ENCODE measurements at regions not wholly inside any gene's neighbourhood (a gene's known extent, or its start where the extent isn't known, plus 50 kb on each side); places are given as distances from the start of the nearest gene placed in this dataset.
A peak's percentile ranks its signal among the peaks of the same experiment; 100 is the strongest.

GRCh38 chr4:38213083-38213805 is 253.0 kb downstream of the PTTG2 start:
- Histone ChIP-seq H3K27me3 (no peaks in the 10 kb centered on the region), H3K9me3 (no peaks in the 10 kb centered on the region), H3K4me1 (peaks cover 0 to 5% (median 0%) of the 10 kb centered on the region in 4 donors), H3K4me3 (no peak overlapping the region), H3K27ac (no peak overlapping the region), H3K36me3 (no peaks in the 10 kb centered on the region)
- TF ChIP-seq POLR2A (IDR thresholded peaks at IDR 0.05), result no peak
- no peak for TF ChIP-seq CTCF (IDR thresholded peaks at IDR 0.05)
- no peak for DNase-seq

- Histone ChIP-seq H3K9me3 (no peaks in the 10 kb centered on the region), H3K4me1 (peaks cover 0 to 14% (median 1%) of the 10 kb centered on the region in 4 donors), H3K4me3 (no peak overlapping the region), H3K36me3 (no peaks in the 10 kb centered on the region), H3K27ac (peak overlapping the region in 3 of 4 donors; percentile 62 to 90 (median 75)), H3K27me3 (no peaks in the 10 kb centered on the region)
- TF ChIP-seq POLR2A (IDR thresholded peaks at IDR 0.05), result no peak
- no peak for TF ChIP-seq CTCF (IDR thresholded peaks at IDR 0.05)
- DNase-seq, result no peak
Measured at GRCh38 chr4:38222892-38223291, 262.7 kb downstream of the PTTG2 start.

GRCh38 chr4:38223306-38223705 is 263.1 kb downstream of the PTTG2 start:
- Histone ChIP-seq H3K4me3 (no peak overlapping the region), H3K4me1 (peaks cover 0 to 14% (median 1%) of the 10 kb centered on the region in 4 donors), H3K9me3 (no peaks in the 10 kb centered on the region), H3K27ac (peak overlapping the region in 3 of 4 donors; percentile 62 to 90 (median 75)), H3K36me3 (no peaks in the 10 kb centered on the region), H3K27me3 (no peaks in the 10 kb centered on the region)
- DNase-seq, result no peak
- TF ChIP-seq POLR2A (IDR thresholded peaks at IDR 0.05) (no peak), CTCF (IDR thresholded peaks at IDR 0.05) (no peak)

- Histone ChIP-seq H3K9me3 (no peaks in the 10 kb centered on the region), H3K27ac (peak overlapping the region in 3 of 4 donors; percentile 62 to 90 (median 75)), H3K4me1 (peaks cover 0 to 14% (median 1%) of the 10 kb centered on the region in 4 donors), H3K4me3 (peak overlapping the region in 1 of 4 donors; percentile 1), H3K36me3 (no peaks in the 10 kb centered on the region), H3K27me3 (no peaks in the 10 kb centered on the region)
- TF ChIP-seq POLR2A (IDR thresholded peaks at IDR 0.05), result no peak
- peak in 1 of 3 donors; percentile 57 for DNase-seq
Measured at GRCh38 chr4:38223782-38224236, 263.6 kb downstream of the PTTG2 start.

GRCh38 chr4:38224850-38225249 is 264.7 kb downstream of the PTTG2 start:
- TF ChIP-seq CTCF (IDR thresholded peaks at IDR 0.05), result no peak
- no peak for TF ChIP-seq POLR2A (IDR thresholded peaks at IDR 0.05)
- no peaks in the 10 kb centered on the region for H3K27me3 ChIP-seq
- H3K9me3 ChIP-seq, result no peaks in the 10 kb centered on the region
- DNase-seq, result no peak
- no peaks in the 10 kb centered on the region for H3K36me3 ChIP-seq
- H3K4me3 ChIP-seq, result no peak overlapping the region
- peak overlapping the region in 3 of 4 donors; percentile 62 to 90 (median 75) for H3K27ac ChIP-seq
- peaks cover 0 to 19% (median 1%) of the 10 kb centered on the region in 4 donors for H3K4me1 ChIP-seq

- Histone ChIP-seq H3K4me3 (no peak overlapping the region), H3K27ac (no peak overlapping the region), H3K36me3 (no peaks in the 10 kb centered on the region), H3K9me3 (no peaks in the 10 kb centered on the region), H3K27me3 (no peaks in the 10 kb centered on the region), H3K4me1 (peaks cover 0 to 25% (median 1%) of the 10 kb centered on the region in 4 donors)
- no peak for DNase-seq
- no peak for TF ChIP-seq POLR2A (IDR thresholded peaks at IDR 0.05)
- TF ChIP-seq CTCF (IDR thresholded peaks at IDR 0.05), result no peak
Measured at GRCh38 chr4:38226170-38226569, 266.0 kb downstream of the PTTG2 start.

All from Peyer's patch (tissue), 4 donors.